BE2C (cell line): ENCODE measurements at regions not wholly inside any gene's neighbourhood (a gene's known extent, or its start where the extent isn't known, plus 50 kb on each side); places are given as distances from the start of the nearest gene placed in this dataset.

Experiments used
- DNase-seq: peaks from one replicate; pipeline ENCODE4 v3.0.0-alpha.2; 2020
- H3K27me3 ChIP-seq: fragments of 250-450 bp; sonication (Bioruptor Pico); 2 replicates; pipeline ENCODE4 v1.5.1; 2020; ENCODE audit warnings: mild to moderate bottlenecking
- H3K36me3 ChIP-seq: fragments of 250-450 bp; sonication (Bioruptor Pico); 2 replicates; pipeline ENCODE4 v1.5.1; 2020; ENCODE audit warnings: mild to moderate bottlenecking
- H3K4me1 ChIP-seq: fragments of 250-450 bp; sonication (Bioruptor Pico); 2 replicates; pipeline ENCODE4 v1.5.1; 2020
- H3K4me3 ChIP-seq: 2 replicates; pipeline ENCODE4 v1.5.1; 2011; ENCODE audit warnings: low read depth, low read length
- H3K9me3 ChIP-seq: fragments of 250-450 bp; sonication (Bioruptor Pico); 2 replicates; pipeline ENCODE4 v1.5.1; 2020
- TF ChIP-seq, protein P1 (sequence below): IDR thresholded peaks from 2 replicates; pipeline ENCODE4 v1.5.1; 2012; ENCODE audit warnings: mild to moderate bottlenecking, low read depth, low read length

DNA sequence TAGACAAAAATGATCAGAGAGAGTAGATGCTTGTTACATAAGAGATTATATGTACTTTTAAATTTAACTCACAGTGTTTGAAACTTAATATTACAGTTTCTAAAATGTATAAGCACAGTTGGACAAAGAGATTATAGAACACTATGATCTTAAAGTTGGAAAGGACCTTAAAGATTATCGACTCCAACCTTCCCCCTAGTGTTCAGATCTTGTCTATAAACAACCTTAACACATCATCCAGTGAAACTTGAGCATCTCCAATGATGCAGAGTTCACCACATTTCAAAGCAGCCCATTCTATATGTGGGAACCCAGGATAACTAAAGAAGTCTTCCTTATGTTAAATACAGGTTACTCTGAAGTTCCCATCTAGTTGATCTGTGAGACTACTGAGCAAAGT lies 480.8 kb downstream of the RMST start:
- Histone ChIP-seq H3K36me3 (no peaks in the 10 kb centered on the region), H3K4me3 (no peak overlapping the region), H3K9me3 (no peaks in the 10 kb centered on the region), H3K4me1 (no peaks in the 10 kb centered on the region), H3K27me3 (no peaks in the 10 kb centered on the region)
- DNase-seq, result no peak
- TF ChIP-seq, protein P1, sequence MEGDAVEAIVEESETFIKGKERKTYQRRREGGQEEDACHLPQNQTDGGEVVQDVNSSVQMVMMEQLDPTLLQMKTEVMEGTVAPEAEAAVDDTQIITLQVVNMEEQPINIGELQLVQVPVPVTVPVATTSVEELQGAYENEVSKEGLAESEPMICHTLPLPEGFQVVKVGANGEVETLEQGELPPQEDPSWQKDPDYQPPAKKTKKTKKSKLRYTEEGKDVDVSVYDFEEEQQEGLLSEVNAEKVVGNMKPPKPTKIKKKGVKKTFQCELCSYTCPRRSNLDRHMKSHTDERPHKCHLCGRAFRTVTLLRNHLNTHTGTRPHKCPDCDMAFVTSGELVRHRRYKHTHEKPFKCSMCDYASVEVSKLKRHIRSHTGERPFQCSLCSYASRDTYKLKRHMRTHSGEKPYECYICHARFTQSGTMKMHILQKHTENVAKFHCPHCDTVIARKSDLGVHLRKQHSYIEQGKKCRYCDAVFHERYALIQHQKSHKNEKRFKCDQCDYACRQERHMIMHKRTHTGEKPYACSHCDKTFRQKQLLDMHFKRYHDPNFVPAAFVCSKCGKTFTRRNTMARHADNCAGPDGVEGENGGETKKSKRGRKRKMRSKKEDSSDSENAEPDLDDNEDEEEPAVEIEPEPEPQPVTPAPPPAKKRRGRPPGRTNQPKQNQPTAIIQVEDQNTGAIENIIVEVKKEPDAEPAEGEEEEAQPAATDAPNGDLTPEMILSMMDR, result no peak

DNA sequence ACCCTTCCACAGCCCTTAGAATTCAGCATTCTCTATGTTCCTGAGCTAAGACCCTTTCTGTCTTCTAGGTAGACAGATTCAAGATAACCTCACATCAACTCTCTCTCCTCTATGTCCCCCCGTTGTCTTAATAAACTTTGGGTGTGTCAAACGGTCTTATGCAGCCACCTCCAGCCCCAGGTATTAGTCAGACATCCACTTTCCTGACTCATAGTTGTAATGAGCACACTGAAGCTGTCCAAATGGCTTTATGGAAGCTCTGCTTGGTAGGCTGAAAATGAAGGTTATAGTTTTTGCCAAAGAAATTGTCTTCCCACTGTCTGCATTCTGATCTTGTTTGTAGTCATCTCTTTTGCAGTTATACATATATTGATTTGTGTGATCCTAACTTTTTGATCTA lies 482.0 kb downstream of the RMST start:
- H3K4me1 ChIP-seq, result no peaks in the 10 kb centered on the region
- TF ChIP-seq, protein P1, result no peak
- H3K36me3 ChIP-seq, result no peaks in the 10 kb centered on the region
- H3K9me3 ChIP-seq, result no peaks in the 10 kb centered on the region
- no peak for DNase-seq
- H3K27me3 ChIP-seq, result no peaks in the 10 kb centered on the region
- H3K4me3 ChIP-seq, result no peak overlapping the region

DNA sequence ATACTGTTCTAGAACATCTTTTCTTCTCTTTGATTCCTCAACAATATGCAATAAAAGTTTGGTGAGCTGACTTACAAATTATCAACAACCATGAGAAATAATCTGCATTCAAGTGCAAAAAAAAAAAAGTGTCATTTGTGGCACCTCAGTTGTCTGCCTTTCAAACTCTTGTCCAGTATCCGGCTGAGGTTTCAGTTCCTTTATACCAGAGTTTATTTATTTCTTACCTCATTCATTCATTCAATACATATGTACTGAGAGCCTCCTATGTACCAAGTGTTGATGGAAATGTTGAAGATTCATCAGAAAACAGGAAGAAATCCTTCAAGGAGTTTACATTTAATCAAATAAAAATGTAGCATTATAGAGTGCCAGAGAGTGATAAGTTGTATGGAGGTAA lies 484.1 kb downstream of the RMST start:
- no peak for DNase-seq
- H3K4me3 ChIP-seq, result no peak overlapping the region
- H3K27me3 ChIP-seq, result no peaks in the 10 kb centered on the region
- no peaks in the 10 kb centered on the region for H3K9me3 ChIP-seq
- H3K4me1 ChIP-seq, result no peaks in the 10 kb centered on the region
- H3K36me3 ChIP-seq, result no peaks in the 10 kb centered on the region
- TF ChIP-seq, protein P1, result no peak

DNA sequence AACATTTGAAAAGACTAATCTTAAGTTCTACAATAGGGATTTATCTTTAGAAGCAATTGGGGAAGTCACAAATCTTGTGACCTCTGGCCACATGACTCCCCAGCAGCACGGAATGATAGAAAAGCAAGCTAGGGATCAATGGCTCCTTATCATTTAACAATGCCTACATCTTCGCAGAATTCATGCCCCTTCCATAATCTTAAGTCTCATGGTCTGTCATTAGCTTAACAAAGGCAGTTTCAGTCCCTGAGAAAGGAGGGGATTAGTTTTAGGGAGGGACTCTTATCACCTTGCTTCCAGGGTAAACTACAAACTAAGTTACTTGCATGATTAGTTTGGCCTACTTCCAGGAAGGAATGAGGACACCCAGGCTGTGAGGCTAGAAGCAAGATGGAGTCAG lies 486.0 kb downstream of the RMST start:
- no peak for DNase-seq

DNA sequence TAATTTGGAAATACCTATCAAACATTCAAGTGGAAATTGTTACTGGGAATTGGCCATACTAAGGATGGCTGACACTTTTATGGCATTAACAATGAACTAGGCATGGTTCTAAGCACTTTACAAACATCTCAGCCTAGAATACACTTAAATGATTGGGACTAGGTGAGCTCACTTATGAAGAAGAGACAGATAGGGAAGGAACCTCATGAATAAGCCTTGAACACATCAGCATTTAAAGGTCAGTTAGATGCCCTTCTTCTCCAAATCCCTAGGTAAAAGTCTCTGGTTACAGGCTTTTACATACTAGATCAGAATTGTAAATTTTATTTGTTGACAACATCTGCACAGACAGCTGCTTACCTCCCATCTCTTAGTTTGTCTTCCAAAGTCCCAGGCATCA lies 488.6 kb downstream of the RMST start:
- H3K4me3 ChIP-seq, result no peak overlapping the region
- no peak for DNase-seq
- no peaks in the 10 kb centered on the region for H3K4me1 ChIP-seq
- no peaks in the 10 kb centered on the region for H3K9me3 ChIP-seq
- H3K27me3 ChIP-seq, result no peaks in the 10 kb centered on the region
- H3K36me3 ChIP-seq, result no peaks in the 10 kb centered on the region
- TF ChIP-seq, protein P1, result no peak

More for the DNA sequence above, 486.0 kb downstream of the RMST start:
- no peaks in the 10 kb centered on the region for H3K36me3 ChIP-seq
- H3K4me3 ChIP-seq, result no peak overlapping the region
- H3K9me3 ChIP-seq, result no peaks in the 10 kb centered on the region
- no peaks in the 10 kb centered on the region for H3K27me3 ChIP-seq
- TF ChIP-seq, protein P1, result no peak
- H3K4me1 ChIP-seq, result no peaks in the 10 kb centered on the region

DNA sequence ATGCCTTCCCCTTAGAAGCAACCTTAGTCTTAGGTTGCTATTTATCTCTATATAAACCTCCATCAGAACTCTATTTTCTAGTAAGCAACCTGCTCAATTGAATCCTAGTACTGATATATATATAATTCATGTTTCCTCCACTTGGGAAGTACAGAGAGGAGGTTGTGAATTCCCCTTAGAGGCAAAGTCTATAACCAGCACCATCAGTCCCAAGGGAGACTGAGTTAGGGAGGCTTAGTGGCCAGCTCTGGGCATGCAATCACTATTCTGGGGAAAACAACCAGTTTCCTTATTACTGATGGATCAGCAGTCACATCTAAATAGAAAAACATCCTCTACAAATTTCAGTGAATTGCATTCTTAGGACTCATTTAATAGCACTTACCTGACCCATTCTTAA lies 489.1 kb downstream of the RMST start:
- H3K27me3 ChIP-seq, result no peaks in the 10 kb centered on the region
- H3K9me3 ChIP-seq, result no peaks in the 10 kb centered on the region
- H3K4me1 ChIP-seq, result no peaks in the 10 kb centered on the region
- TF ChIP-seq, protein P1, result no peak
- no peaks in the 10 kb centered on the region for H3K36me3 ChIP-seq
- H3K4me3 ChIP-seq, result no peak overlapping the region
- DNase-seq, result no peak
